ENCODE measurements at regions not wholly inside any gene's neighbourhood (a gene's known extent, or its start where the extent isn't known, plus 50 kb on each side); places are given as distances from the start of the nearest gene placed in this dataset.

GRCh38 chr7:84629216-84629615, 434.6 kb upstream of the SEMA3A start:
- TF ChIP-seq, protein P1, sequence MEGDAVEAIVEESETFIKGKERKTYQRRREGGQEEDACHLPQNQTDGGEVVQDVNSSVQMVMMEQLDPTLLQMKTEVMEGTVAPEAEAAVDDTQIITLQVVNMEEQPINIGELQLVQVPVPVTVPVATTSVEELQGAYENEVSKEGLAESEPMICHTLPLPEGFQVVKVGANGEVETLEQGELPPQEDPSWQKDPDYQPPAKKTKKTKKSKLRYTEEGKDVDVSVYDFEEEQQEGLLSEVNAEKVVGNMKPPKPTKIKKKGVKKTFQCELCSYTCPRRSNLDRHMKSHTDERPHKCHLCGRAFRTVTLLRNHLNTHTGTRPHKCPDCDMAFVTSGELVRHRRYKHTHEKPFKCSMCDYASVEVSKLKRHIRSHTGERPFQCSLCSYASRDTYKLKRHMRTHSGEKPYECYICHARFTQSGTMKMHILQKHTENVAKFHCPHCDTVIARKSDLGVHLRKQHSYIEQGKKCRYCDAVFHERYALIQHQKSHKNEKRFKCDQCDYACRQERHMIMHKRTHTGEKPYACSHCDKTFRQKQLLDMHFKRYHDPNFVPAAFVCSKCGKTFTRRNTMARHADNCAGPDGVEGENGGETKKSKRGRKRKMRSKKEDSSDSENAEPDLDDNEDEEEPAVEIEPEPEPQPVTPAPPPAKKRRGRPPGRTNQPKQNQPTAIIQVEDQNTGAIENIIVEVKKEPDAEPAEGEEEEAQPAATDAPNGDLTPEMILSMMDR (conservative IDR thresholded peaks at IDR 0.05; ENCODE audit: low read length) = no peak
- no peak for TF ChIP-seq EZH2phosphoT487 (IDR thresholded peaks at IDR 0.05; ENCODE audit: borderline replicate concordance)

Measured in Loucy (cell line).